ENCODE measurements at regions not wholly inside any gene's neighbourhood (a gene's known extent, or its start where the extent isn't known, plus 50 kb on each side); places are given as distances from the start of the nearest gene placed in this dataset.

DNA sequence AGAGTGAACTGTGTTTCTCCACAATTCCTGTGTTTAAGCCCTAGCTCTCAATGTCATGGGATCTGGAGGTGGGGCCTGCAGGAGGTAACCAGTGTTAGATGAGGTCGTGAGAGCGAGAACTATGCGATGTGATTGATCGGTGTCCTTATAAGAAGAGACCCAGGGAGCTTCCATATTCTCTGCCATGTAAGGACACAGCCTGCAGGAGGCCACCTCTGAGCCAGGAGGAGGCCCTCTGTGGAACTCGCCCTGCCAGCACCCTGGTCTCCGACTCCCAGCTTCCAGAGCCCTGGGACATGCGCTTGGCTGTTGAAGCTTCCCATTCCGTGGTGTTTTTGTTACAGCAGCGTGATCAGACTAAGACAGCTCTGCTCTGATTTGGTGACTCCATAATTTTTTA lies 255.4 kb downstream of the IRX2 start:
- DNase-seq (ENCODE audit: low spot score), result no peak

DNA sequence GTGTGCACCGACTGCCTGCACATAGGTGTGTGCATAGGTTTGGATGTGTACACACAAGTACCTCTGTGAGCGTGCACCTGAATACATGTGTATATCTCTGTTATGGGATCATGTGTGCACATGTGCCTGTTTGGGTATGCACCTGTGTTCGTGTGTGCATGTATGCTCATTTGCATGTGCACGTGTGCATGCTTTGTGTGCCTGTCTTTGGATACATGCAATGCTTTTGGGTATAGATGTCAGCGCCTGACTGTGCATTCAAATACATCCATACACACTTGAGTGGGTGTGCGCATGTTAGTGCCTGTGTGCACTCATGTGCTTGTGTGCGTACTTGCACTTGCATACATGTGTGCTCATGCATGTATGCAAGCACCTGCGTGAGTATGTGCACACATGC lies 258.1 kb downstream of the IRX2 start:
- DNase-seq (ENCODE audit: low spot score), result no peak

DNA sequence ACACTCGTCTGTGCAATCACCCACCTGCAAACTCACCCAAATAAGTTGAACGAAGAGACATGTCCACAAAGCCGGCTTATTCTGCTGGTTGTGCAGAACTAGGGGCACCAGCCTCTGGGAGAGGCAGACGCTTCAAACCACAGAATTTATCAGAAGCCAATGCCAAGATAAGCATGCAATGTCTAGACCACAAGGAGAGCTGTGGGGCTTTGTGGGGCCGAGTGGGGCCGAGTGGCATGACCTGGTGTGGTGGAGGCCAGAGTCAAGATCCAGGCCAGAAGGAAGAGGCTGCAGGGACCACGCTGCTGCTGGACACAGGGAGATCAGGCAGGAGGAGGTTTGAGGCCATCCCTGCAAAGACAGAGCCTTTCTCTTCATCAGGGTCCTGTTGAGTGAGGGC lies 259.0 kb downstream of the IRX2 start:
- no peak for DNase-seq (ENCODE audit: low spot score)

- no peak for DNase-seq (ENCODE audit: low spot score)
These were observed 259.6 kb downstream of the IRX2 start for GRCh38 chr5:2491846-2492245.

- DNase-seq (ENCODE audit: low spot score), result no peak
These were observed 262.2 kb downstream of the IRX2 start for GRCh38 chr5:2489306-2489705.

GRCh38 chr5:2488593-2488992 lies 262.9 kb downstream of the IRX2 start:
- DNase-seq (ENCODE audit: low spot score), result no peak

GRCh38 chr5:2487152-2487763 lies 264.2 kb downstream of the IRX2 start:
- no peak for DNase-seq (ENCODE audit: low spot score)

- no peak for DNase-seq (ENCODE audit: low spot score)
These were observed 265.1 kb downstream of the IRX2 start for GRCh38 chr5:2486373-2486772.

DNA sequence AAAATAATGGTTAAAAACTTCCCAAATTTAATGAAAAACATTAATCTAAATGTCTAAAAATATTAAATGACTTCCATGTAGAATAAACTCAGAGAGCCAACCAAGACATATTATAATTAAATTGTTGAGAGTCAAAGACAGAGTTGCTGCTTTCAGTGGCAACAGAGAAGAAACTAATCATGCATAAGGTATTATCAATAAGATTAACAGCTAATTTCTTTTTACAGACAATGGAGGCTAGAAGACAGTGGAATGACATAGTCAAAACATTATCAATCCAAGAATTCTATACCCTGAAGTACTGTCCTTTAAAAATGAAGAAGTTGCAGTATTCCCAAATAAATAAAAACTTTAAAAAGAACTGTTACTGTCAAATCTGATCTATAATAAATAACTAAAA lies 268.7 kb downstream of the IRX2 start:
- DNase-seq (ENCODE audit: low spot score), result no peak

GRCh38 chr5:2480871-2481270 lies 270.6 kb downstream of the IRX2 start:
- no peak for DNase-seq (ENCODE audit: low spot score)

DNA sequence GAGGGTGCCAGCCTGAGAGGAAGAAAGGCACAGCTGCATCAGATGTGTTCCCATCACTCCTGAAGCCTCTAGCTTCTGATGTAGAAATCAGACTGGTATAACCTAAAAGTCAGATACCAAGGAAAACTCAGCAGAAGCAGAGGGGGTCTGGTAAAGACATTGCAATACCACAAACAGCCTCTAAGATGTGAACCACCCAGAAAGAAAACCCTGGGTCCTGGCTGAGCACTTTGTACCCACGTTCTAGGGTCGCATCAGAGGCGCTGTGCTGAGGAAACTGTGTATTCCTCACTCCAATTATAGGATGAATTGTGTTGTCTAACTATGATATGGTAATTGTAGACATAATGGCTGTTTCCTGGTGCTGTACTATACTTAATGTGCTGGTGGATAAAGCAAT lies 275.6 kb downstream of the IRX2 start:
- no peak for DNase-seq (ENCODE audit: low spot score)

GRCh38 chr5:2472670-2473069 lies 278.8 kb downstream of the IRX2 start:
- no peak for DNase-seq (ENCODE audit: low spot score)

- DNase-seq (ENCODE audit: low spot score), result no peak
These were observed 280.2 kb downstream of the IRX2 start for GRCh38 chr5:2471152-2471879.

DNA sequence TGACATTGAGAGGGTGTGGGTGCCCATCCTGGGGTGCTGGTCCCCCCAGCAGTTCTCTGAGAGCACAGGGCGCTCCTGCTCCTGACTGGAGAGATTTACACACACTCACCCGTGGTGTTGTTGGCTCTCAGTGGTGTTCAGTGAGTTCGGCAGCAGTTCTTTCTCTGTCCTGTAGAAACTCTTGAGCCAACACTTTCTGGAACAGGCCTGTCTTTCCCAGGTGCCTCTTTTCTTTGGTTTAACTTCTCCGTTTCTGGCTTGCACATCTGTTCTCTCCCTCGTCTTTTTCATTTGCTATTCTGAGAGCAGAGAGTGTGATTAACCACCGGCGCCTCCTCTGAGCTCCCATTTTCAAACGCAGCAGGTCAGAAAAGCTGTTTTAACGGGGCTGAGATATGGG lies 284.5 kb downstream of the IRX2 start:
- DNase-seq (ENCODE audit: low spot score), result no peak

DNA sequence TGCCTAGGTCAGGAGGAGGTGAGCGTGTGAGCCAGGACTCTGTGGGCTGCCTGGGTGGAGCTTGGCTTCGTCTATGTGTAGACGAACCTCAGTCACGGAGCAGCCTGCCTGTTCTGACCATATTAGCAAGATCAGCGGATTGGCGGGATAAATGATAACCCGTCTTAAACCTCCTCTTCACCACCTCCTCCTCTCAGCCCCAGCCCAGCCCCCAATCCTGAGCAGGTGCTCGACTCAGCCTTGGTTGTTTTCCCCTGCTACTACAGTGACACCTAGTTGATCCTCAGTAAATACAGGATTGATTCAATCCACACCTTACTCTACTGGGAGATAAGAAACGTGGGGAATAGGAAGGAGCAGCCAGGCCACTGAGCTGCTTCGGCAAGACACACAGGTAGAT lies 286.1 kb downstream of the IRX2 start:
- no peak for DNase-seq (ENCODE audit: low spot score)

GRCh38 chr5:2464141-2464540 lies 287.3 kb downstream of the IRX2 start:
- no peak for DNase-seq (ENCODE audit: low spot score)

GRCh38 chr5:2461701-2462691 lies 289.5 kb downstream of the IRX2 start:
- no peak for DNase-seq (ENCODE audit: low spot score)

GRCh38 chr5:2460098-2460497 lies 291.4 kb downstream of the IRX2 start:
- DNase-seq (ENCODE audit: low spot score), result no peak

DNA sequence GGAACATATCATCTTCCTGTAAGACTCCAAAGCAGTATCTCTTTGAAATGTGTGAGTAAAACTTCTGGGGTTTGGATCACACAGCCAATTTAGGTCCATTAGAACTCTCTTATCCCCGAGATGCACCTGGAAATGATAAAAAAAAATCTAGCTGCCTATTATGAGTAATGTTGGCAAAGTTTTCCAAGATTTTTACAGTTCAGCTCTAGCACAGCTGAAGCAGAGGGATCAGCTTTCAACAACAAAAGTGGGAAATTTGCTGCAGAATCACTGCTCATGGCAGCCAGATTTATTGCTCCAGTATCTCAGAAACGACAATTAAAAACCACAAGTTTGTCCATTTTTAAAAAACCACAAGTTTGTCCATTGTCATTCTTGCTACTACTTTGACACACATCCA lies 292.2 kb downstream of the IRX2 start:
- no peak for DNase-seq (ENCODE audit: low spot score)

DNA sequence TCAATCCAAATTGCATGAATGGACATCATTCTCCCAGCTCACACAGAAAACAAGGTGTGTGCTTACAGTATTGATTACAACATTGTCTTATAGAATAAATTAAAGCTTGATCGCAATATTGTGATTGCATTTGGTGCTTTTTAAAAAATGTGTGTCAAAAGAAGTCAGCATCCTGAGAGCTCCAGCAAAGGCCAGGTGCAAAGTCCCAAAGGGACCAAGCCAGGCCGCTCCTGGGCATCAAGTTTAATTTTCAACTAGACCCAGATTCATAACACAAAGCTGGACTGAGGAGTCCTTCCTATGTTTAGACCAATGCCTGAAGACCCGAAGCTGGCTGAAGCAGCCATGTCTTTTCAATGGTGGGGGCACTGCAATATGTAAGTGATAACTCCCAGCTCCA lies 295.6 kb downstream of the IRX2 start:
- DNase-seq (ENCODE audit: low spot score), result no peak

- DNase-seq (ENCODE audit: low spot score), result no peak
These were observed 296.6 kb downstream of the IRX2 start for GRCh38 chr5:2454876-2455275.

- no peak for DNase-seq (ENCODE audit: low spot score)
These were observed 297.7 kb downstream of the IRX2 start for GRCh38 chr5:2453781-2454180.
